ENCODE measurements at regions not wholly inside any gene's neighbourhood (a gene's known extent, or its start where the extent isn't known, plus 50 kb on each side); places are given as distances from the start of the nearest gene placed in this dataset.
"Not testable (repeated sequence)": the region's sequence is repeated elsewhere in the genome, so short reads cannot be mapped to it uniquely, and the experiment has no call there.

- DNase-seq, result not testable (repeated sequence)
These were observed 66.2 kb upstream of the PAPPA2 start for GRCh38 chr1:176396604-176397395.

DNA sequence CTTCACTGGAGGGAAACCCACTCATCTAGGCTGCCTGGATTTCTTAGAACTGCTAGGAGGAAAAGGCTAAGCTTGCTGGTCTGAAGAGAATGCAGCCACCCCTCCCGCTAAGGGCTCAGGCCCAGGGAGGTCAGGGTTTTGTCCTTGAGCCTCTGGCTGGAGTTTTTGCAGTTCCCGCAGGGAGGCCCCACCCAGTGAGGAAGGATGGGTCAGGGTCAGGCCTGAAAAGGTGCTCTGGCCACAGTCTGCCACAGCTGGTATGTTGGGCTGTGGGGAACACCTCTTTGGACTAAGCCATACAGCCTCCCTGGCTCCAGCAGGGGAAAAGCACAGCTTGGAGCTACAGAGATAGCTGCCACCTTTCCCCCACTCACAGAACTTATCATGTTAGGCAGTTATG, 71.4 kb upstream of the PAPPA2 start:
- no peak for DNase-seq

GRCh38 chr1:176384841-176385240, 78.1 kb upstream of the PAPPA2 start:
- no peak for DNase-seq

DNA sequence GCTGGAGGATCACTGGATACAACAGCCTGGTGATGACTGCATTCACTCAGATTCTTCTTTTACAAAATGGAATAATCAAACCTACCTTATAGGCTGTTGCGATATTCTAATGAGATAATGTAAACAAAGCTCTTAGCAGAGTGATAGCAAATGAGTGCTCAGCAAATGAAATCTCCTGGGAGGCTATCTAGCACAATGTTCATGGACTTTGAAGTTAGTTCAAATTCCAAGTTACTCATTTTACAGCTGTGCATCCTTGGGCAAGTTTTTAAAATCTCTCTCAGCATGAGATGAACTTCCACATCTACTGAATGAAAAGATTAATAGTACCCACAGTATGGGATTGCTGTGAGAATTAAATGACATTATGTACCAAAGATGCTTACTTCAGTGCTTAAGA, 80.8 kb upstream of the PAPPA2 start:
- DNase-seq, result no peak

DNA sequence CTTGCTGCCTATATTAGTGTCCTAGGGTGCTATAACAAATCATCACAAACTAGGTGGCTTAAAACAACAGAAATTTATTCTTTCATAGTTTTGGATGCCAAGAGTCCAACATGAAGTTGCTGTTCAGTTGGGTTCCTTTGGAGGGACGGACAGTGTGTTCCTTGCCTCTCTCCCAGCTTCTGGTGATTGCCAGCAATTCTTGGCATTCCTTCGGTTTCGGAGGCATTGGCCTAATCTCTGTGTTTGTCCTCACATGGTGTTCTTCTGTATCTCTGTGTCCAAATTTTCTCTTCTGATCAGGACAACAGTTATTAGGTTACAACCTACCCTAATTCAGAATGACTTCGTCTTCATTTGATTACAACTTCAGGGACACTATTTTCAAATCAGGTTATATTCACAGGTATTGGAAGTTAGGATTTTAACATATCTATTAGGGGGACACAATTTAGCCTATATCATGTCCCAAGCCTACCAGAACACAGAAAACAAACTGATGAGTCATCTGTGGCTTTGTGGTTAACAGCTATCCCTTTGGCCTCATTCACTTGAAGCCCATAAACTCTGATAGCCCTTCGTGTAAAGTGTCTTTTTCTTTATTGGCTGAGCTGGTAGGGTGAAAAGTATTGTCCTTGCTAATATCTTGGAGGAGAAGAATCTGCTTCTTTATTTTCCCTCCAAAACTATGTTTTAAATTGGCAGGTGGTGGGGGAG, 83.2 kb upstream of the PAPPA2 start:
- no peak for DNase-seq

DNA sequence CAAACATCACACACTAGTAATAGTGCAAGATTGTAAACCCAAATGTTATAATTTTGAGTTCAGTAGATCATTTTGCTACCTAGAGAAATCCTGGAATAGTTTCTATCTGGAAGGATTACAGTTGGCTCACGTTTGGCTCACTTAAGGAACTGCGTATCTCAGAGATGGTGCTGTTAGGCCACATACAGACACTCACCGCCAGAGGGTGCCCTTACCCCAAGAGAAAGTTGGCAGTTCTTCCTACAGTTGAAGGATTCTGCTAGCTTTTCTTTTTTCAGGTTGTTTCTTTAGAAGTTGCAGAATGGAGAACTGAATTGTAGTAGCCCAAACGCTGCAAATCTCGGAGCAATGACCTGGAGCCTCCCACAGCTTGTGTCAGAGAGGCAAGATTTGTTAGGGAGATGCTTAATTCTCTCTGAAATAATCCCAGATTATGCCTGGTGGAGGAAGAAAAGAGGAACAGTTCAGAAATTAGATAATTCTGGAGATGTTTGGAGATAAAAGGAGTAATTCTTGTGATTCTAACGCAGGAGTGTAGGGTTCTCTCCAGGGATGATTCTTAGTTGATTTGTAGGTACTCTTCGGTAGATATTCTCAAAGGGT, 87.9 kb upstream of the PAPPA2 start:
- DNase-seq, result peak; percentile 19

- no peak for DNase-seq
These were observed 98.6 kb upstream of the PAPPA2 start for GRCh38 chr1:176364236-176364905.

DNA sequence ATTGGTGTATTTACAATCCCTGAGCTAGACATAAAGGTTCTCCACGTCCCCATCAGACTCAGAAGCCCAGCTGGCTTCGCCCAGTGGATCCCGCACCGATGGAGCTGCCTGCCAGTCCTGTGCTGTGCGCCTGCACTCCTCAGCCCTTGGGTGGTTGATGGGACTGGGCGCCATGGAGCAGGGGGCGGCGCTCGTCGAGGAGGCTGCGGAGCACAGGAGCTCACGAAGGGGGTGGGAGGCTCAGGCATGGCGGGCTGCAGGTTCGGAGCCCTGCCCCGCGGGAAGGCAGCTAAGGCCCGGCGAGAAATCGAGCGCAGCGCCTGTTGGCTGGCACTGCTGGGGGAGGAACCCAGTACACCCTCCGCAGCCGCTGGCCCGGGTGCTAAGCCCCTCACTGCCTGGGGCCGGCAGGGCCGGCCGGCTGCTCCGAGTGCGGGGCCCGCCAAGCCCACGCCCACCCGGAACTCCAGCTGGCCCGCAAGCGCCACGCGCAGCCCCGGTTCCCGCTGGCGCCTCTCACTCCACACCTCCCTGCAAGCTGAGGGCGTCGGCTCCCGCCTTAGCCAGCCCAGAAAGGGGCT, 113.8 kb upstream of the PAPPA2 start:
- not testable (repeated sequence) for DNase-seq

GRCh38 chr1:176341656-176342055, 121.3 kb upstream of the PAPPA2 start:
- DNase-seq, result no peak

DNA sequence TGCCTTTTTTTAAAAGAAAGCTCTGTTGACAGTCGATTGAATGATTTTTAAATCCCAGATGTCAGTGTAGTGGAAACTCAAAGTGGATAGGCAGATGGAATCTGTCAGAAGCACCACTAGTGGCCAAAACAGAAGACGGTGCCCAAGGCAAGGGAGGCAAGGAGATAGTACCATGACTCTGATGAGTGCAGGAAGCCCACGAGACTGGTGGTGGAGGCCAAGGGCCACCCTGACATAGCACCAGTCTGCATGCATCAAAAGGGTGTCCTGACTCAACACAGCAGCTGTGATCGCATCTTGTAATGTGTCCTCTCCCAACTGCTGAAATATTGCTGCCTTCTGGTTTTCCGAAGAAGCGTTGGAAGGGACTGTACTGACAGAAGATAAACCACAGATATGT, 124.1 kb upstream of the PAPPA2 start:
- no peak for DNase-seq

DNA sequence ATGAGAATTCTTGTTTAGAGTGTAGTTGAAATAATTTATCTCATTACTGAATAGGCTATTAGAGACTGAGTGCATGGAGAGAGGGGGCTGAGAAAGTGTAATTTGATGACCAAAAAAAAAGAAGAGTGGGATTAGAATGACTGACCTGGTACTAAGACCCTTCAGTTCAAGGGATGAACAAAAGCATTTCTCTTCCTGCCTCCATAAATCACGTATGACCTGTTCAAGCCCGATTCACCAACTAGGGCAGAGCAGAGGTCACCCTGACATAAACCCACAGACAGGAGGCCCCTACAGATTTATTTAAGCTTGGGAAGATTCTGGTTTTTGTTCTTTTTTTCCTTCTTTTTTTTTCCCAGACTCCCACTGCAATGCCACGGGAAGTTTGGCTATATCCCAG, 123.7 kb upstream of the COP1 start:
- DNase-seq, result no peak

DNA sequence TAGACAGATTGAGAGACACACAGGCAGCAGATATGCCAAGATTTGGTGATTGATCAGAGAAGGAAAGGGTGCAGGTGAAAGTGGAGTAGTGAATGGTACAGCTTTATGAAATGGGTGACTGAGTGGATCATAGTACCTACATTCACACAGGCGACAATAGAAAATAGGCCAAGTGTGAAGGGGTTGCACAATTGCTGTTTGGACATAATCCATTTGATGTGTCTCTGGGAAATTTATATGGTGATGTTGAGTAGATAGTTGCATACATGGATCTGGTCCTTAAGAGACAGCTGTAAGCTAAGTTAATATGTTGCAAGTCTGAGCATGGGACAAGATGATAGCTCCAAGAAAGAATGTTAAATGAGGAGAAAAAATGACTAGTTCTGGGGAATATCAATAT, 118.6 kb upstream of the COP1 start:
- no peak for DNase-seq

DNA sequence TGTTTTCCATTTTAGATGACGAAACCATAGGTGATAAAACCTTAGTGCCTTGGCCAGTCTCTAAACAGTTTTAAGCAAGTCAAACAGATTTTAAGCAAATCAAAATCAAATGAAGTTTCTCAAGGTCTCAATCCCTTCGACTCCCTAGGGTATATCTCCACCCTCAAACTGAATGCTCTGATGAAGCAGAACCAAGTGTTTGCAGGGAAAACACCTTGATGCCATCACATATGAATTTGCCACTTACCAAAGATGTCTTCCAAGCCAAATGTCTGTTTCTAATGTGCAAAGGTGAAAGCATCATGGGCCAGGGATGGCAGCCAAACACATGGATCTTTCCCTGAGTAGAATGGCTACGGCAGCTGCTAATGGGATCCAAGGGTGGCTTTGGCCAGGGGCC, 116.4 kb upstream of the COP1 start:
- no peak for DNase-seq

GRCh38 chr1:176315519-176316220, 108.6 kb upstream of the COP1 start:
- DNase-seq, result no peak

DNA sequence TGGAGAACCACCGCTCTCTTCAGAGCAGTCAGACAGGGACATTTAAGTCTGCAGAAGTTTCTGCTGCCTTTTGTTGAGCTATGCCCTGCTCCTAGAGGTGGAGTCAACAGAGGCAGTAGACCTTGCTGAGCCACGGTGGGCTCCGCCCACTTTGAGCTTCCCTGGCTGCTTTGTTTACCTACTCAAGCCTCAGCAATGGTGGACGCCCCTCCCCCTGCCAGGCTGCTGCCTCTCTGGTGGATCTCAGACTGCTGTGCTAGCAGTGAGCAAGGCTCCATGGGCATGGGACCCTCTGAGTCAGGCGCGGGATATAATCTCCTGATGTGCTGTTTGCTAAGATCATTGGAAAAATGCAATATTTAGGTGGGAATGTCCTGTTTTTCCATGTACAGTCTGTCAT, 89.5 kb upstream of the COP1 start:
- DNase-seq, result not testable (repeated sequence)

DNA sequence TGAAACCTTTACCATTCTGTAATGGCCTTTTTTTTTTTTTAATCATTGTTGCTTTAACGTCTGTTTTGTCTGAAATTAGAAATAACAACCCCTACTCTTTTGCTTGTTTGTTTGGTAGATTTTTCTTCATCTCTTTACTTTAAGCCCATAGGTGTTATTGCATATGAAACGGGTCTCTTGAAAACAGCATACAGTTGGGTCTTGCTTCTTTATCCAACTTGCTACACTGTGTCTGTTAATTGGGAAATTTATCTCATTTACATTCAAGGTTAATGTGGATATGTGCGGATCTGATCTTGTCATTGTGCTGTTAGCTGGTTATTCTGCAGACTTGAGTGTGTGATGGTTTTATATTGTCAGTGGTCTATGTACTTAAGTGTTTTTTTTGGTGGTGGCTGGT, 78.9 kb upstream of the COP1 start:
- DNase-seq, result no peak

- no peak for DNase-seq
These were observed 64.5 kb upstream of the COP1 start for GRCh38 chr1:176271572-176271971.

All from central memory CD4-positive, alpha-beta T cell (primary cell).